H9 (cell line): ENCODE measurements at regions not wholly inside any gene's neighbourhood (a gene's known extent, or its start where the extent isn't known, plus 50 kb on each side); places are given as distances from the start of the nearest gene placed in this dataset.
A peak's percentile ranks its signal among the peaks of the same experiment; 100 is the strongest.

ENCODE experiments used
- DNase-seq: peaks from one replicate; pipeline ENCODE4 v3.0.0-alpha.2; 2017
- H2AFZ ChIP-seq: one replicate; pipeline ENCODE4 v1.6.1; 2013; ENCODE audit warnings: mild to moderate bottlenecking, low read length, control low read depth, moderate library complexity
- H2AK5ac ChIP-seq: 2 replicates; pipeline ENCODE4 v1.6.1; 2013; ENCODE audit warnings: low read length, control low read depth, mixed read lengths; ENCODE audit not compliant: insufficient read length
- H2BK120ac ChIP-seq: one replicate; pipeline ENCODE4 v1.6.1; 2013; ENCODE audit warnings: low read depth, mild to moderate bottlenecking, low read length, control low read depth, inconsistent platforms; ENCODE audit not compliant: poor library complexity, severe bottlenecking
- H2BK12ac ChIP-seq: 2 replicates; pipeline ENCODE4 v1.6.1; 2013; ENCODE audit warnings: low read length, control low read depth, mixed read lengths, low read depth; ENCODE audit not compliant: insufficient read length
- H2BK15ac ChIP-seq: 2 replicates; pipeline ENCODE4 v1.6.1; 2013; ENCODE audit warnings: low read depth, low read length, control low read depth
- H2BK20ac ChIP-seq: one replicate; pipeline ENCODE4 v1.6.1; 2013; ENCODE audit warnings: low read depth, mild to moderate bottlenecking, low read length, control low read depth, inconsistent platforms; ENCODE audit not compliant: poor library complexity, severe bottlenecking
- H2BK5ac ChIP-seq: 2 replicates; pipeline ENCODE4 v1.6.1; 2013; ENCODE audit warnings: low read length, control low read depth, mixed read lengths; ENCODE audit not compliant: insufficient read length
- H3K14ac ChIP-seq: 2 replicates; pipeline ENCODE4 v1.6.1; 2013; ENCODE audit warnings: low read length, control low read depth; ENCODE audit not compliant: insufficient read depth
- H3K18ac ChIP-seq: 2 replicates; pipeline ENCODE4 v1.6.1; 2013; ENCODE audit warnings: low read depth, mild to moderate bottlenecking, mixed read lengths, low read length, control low read depth; ENCODE audit not compliant: insufficient read length
- H3K23ac ChIP-seq: 2 replicates; pipeline ENCODE4 v1.6.1; 2013; ENCODE audit warnings: low read length, control low read depth, mixed read lengths, low read depth; ENCODE audit not compliant: insufficient read length
- H3K23me2 ChIP-seq: 2 replicates; pipeline ENCODE4 v1.6.1; 2013; ENCODE audit warnings: low read depth, mild to moderate bottlenecking, mixed read lengths, low read length, control low read depth; ENCODE audit not compliant: insufficient read length, poor library complexity, severe bottlenecking
- H3K27ac ChIP-seq: 2 replicates; pipeline ENCODE4 v1.5.1; 2013; ENCODE audit warnings: low read length, control low read depth, mixed read lengths, low read depth; ENCODE audit not compliant: insufficient read length
- H3K27me3 ChIP-seq: 2 replicates; pipeline ENCODE4 v1.6.1; 2013; ENCODE audit warnings: low read length, control low read depth, inconsistent platforms; ENCODE audit not compliant: insufficient read depth
- H3K4ac ChIP-seq: 2 replicates; pipeline ENCODE4 v1.6.1; 2013; ENCODE audit warnings: low read depth, mild to moderate bottlenecking, control low read depth, inconsistent platforms, low read length, moderate library complexity
- H3K4me1 ChIP-seq: 2 replicates; pipeline ENCODE4 v1.6.1; 2013; ENCODE audit warnings: low read length, control low read depth, inconsistent platforms; ENCODE audit not compliant: insufficient read depth
- H3K4me2 ChIP-seq: 2 replicates; pipeline ENCODE4 v1.6.1; 2013; ENCODE audit warnings: low read length, control low read depth, mixed read lengths; ENCODE audit not compliant: insufficient read length, insufficient read depth
- H3K56ac ChIP-seq: 2 replicates; pipeline ENCODE4 v1.6.1; 2013; ENCODE audit warnings: low read depth, mild to moderate bottlenecking, mixed read lengths, low read length, control low read depth; ENCODE audit not compliant: insufficient read length
- H3K79me1 ChIP-seq: 2 replicates; pipeline ENCODE4 v1.6.1; 2013; ENCODE audit warnings: low read depth, mild to moderate bottlenecking, moderate library complexity, low read length, control low read depth, inconsistent platforms; ENCODE audit not compliant: insufficient read depth, poor library complexity, severe bottlenecking
- H3K79me2 ChIP-seq: 2 replicates; pipeline ENCODE4 v1.6.1; 2013; ENCODE audit warnings: low read length, control low read depth, inconsistent platforms; ENCODE audit not compliant: insufficient read depth
- H3K9ac ChIP-seq: 2 replicates; pipeline ENCODE4 v1.6.1; 2013; ENCODE audit warnings: low read length, control low read depth, mixed read lengths; ENCODE audit not compliant: insufficient read length; ENCODE audit errors: extremely low read depth
- H3K9me3 ChIP-seq: one replicate; pipeline ENCODE4 v1.6.1; 2013; ENCODE audit warnings: low read depth, low read length, inconsistent platforms; ENCODE audit not compliant: control insufficient read depth
- H3T11ph ChIP-seq: one replicate; pipeline ENCODE4 v1.6.1; 2013; ENCODE audit warnings: mild to moderate bottlenecking, low read length, control low read depth, inconsistent platforms
- H4K20me1 ChIP-seq: one replicate; pipeline ENCODE4 v1.6.1; 2013; ENCODE audit not compliant: control insufficient read depth, insufficient read length, insufficient read depth
- H4K5ac ChIP-seq: 2 replicates; pipeline ENCODE4 v1.6.1; 2013; ENCODE audit warnings: low read depth, mild to moderate bottlenecking, mixed read lengths, low read length, control low read depth; ENCODE audit not compliant: insufficient read length
- H4K8ac ChIP-seq: replicated peaks from 2 replicates; pipeline ENCODE4 v1.6.1; 2013; ENCODE audit warnings: low read length, control low read depth, mixed read lengths, low read depth; ENCODE audit not compliant: insufficient read length
- H4K91ac ChIP-seq: 2 replicates; pipeline ENCODE4 v1.6.1; 2013; ENCODE audit warnings: low read depth, mild to moderate bottlenecking, moderate library complexity, mixed read lengths, low read length, control low read depth; ENCODE audit not compliant: insufficient read length
- H3K27ac Mint-ChIP-seq, 3 experiments: 2 replicates in 2 of 3; 3 replicates in 1 of 3; pipeline ENCODE4 v1.8.0; 2020 to 2021; ENCODE audit warnings: mixed read lengths in 3 of 3, mild to moderate bottlenecking in 1 of 3, moderate library complexity in 1 of 3
- H3K27me3 Mint-ChIP-seq: 2 replicates; pipeline ENCODE4 v1.8.0; 2021; ENCODE audit warnings: low read depth, mild to moderate bottlenecking, moderate library complexity, mixed read lengths
- H3K36me3 Mint-ChIP-seq, 3 experiments: 2 replicates in 2 of 3; 3 replicates in 1 of 3; pipeline ENCODE4 v1.8.0; 2020 to 2021; ENCODE audit warnings: low read depth in 3 of 3, mixed read lengths in 3 of 3; ENCODE audit not compliant: insufficient read depth in 1 of 3
- H3K4me1 Mint-ChIP-seq, 2 experiments: 2 replicates each; pipeline ENCODE4 v1.8.0; 2020; ENCODE audit warnings: mixed read lengths in 2 of 2
- H3K4me3 Mint-ChIP-seq, 2 experiments: 2 replicates in 1 of 2; 3 replicates in 1 of 2; pipeline ENCODE4 v1.8.0; 2020 to 2021; ENCODE audit warnings: mild to moderate bottlenecking in 2 of 2, mixed read lengths in 2 of 2, moderate library complexity in 1 of 2
- H3K9me3 Mint-ChIP-seq, 2 experiments: 2 replicates in 1 of 2; 3 replicates in 1 of 2; pipeline ENCODE4 v1.8.0; 2020; ENCODE audit warnings: mild to moderate bottlenecking in 2 of 2, mixed read lengths in 2 of 2, moderate library complexity in 1 of 2
- WGBS: extraction: QIAGEN DNeasy Blood & Tissue Kit; methylation state at CpG from one replicate; pipeline ENCODE4 v1.1.7; 2013; ENCODE audit warnings: missing lambda C conversion rate, low lambda C conversion rate, mixed read lengths; ENCODE audit not compliant: insufficient read length; ENCODE audit errors: extremely low coverage; 5-methylcytosine and 5-hydroxymethylcytosine counted together
- TF ChIP-seq, protein P1 (sequence below): fragments of 200-600 bp; sonication (generic); conservative IDR thresholded peaks from 3 replicates; pipeline ENCODE4 v1.8.0; 2021; ENCODE audit warnings: antibody characterized with exemption, mild to moderate bottlenecking

DNA sequence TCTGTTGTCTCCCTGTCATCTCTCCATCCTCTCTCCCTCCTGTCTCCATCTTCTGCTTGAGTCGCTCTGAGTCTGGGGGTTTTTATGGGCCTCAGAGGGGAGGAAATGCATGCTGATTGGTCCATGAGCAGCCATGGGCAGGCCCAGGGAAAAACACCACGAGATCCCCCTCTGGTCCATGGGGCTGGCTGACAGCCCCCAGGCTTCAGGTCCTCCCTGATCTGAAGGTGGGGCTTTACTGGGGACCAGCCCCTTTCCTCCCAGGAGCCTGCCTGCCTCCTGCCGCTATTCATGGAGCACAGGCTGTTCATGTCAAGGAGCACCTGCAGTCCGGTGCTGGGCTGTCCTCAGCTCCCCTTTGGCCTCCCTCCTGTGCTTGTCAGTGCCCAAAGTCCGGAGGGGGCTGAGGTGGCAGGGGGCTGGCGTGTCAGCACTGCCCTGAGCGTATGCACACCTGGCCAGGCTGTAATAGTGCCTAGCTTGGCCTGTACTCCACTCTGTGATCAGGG, 59.6 kb upstream of the DLX2 start:
- H3K9me3 Mint-ChIP-seq: peaks cover 8 to 24% of the 10 kb centered on the region in 2 experiments
- Histone ChIP-seq H3K9ac (no peak overlapping the region), H3K27me3 (no peaks in the 10 kb centered on the region), H3T11ph (no peak overlapping the region), H3K27ac (no peak overlapping the region), H2BK5ac (no peak overlapping the region), H4K91ac (no peak overlapping the region), H3K79me2 (no peaks in the 10 kb centered on the region), H4K20me1 (no peaks in the 10 kb centered on the region), H3K23me2 (no peaks in the 10 kb centered on the region), H3K14ac (no peak overlapping the region; the same call in 1 of the 2 replicates), H2BK120ac (no peak overlapping the region), H3K9me3 (no peaks in the 10 kb centered on the region), H3K4ac (no peak overlapping the region), H2AK5ac (no peak overlapping the region), H2BK12ac (no peak overlapping the region), H3K23ac (no peak overlapping the region), H3K56ac (no peak overlapping the region), H4K8ac (no peak overlapping the region), H3K4me1 (no peaks in the 10 kb centered on the region), H3K79me1 (no peaks in the 10 kb centered on the region), H2AFZ (no peak overlapping the region), H3K18ac (no peak overlapping the region), H4K5ac (no peak overlapping the region), H2BK15ac (no peak overlapping the region), H2BK20ac (no peak overlapping the region), H3K4me2 (no peak overlapping the region)
- peaks cover 0 to 2% of the 10 kb centered on the region in 2 experiments; a peak in 1 of 4 replicates for H3K4me1 Mint-ChIP-seq
- DNase-seq: peak; percentile 41
- TF ChIP-seq, protein P1, sequence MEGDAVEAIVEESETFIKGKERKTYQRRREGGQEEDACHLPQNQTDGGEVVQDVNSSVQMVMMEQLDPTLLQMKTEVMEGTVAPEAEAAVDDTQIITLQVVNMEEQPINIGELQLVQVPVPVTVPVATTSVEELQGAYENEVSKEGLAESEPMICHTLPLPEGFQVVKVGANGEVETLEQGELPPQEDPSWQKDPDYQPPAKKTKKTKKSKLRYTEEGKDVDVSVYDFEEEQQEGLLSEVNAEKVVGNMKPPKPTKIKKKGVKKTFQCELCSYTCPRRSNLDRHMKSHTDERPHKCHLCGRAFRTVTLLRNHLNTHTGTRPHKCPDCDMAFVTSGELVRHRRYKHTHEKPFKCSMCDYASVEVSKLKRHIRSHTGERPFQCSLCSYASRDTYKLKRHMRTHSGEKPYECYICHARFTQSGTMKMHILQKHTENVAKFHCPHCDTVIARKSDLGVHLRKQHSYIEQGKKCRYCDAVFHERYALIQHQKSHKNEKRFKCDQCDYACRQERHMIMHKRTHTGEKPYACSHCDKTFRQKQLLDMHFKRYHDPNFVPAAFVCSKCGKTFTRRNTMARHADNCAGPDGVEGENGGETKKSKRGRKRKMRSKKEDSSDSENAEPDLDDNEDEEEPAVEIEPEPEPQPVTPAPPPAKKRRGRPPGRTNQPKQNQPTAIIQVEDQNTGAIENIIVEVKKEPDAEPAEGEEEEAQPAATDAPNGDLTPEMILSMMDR: no peak
- H3K27me3 Mint-ChIP-seq: peaks cover 3% of the 10 kb centered on the region; the same call in 1 of the 2 replicates
- no peak overlapping the region for H3K4me3 Mint-ChIP-seq
- no peak overlapping the region for H3K27ac Mint-ChIP-seq
- peaks cover 0 to 6% (median 4%) of the 10 kb centered on the region in 3 experiments; a peak in 4 of 7 replicates for H3K36me3 Mint-ChIP-seq
- WGBS: no CpG with 5 or more reads among the region's 7 CpGs
